NCI-H226 (cell line): ENCODE measurements at regions not wholly inside any gene's neighbourhood (a gene's known extent, or its start where the extent isn't known, plus 50 kb on each side); places are given as distances from the start of the nearest gene placed in this dataset.

Experiments used
- DNase-seq: peaks from one replicate; pipeline ENCODE4 v3.0.0-alpha.2; 2015

DNA sequence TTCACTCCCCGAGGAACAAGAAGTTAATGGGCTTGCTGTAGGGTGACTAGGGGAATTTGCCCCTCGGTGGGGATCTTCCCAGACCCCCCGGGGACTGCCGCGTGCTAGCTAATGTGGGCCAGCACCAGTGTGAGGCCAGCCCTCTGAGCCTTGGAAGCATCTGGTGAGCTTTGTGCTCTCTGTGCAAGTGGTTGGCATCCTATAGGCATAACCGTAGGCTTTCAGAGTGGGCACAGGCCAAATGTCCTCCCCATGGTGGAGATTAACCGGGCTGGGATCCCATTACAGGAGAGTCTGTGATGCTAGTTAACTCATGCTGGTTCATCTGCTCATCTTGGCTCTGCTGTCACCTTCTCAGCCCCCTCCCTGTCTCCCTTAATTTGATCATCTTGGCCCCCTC lies 125.7 kb downstream of the TRIM29 start:
- no peak for DNase-seq

- DNase-seq: no peak
These were observed 126.1 kb downstream of the TRIM29 start for GRCh38 chr11:120011836-120012235.

DNA sequence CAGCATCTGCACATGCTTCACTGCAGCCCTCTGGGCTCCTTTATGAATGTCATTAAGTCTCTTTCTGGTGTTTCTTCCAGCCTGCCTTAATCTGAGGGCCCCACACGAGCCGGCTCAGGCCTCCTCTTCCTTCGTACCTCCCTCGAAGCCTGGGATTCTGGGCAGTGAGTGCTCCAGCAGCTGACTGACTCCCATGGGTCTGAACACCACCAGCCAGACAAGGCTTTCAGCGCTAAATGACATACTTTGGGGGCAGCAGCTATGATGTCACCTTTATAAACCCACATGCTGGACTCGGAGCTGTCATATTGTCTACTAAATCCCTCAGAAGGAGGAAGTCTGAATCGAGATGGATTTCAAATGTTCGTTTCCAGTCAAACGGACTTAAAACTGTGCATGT lies 127.1 kb downstream of the TRIM29 start:
- DNase-seq: no peak

- no peak for DNase-seq
These were observed 128.0 kb downstream of the TRIM29 start for GRCh38 chr11:120009938-120010337.

GRCh38 chr11:120007144-120007543 lies 130.8 kb downstream of the TRIM29 start:
- DNase-seq: no peak

DNA sequence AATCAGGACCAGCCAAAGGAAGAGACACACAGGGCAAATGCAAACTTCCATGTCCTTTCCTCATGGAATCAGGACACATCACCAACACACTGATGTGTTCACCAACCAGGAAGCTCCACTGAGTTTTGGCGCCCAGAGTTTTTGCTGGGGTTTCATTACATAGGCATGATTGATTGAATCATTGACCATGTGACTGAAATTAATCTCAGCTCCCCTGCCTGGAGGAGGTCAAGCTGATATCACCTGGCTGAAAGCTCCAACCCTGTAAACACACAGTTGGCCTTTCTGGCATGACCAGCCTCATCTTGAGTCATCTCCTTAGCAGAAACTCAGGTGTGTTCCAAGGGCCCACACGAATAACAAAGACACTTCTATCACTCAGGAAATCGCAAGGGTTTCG lies 133.2 kb downstream of the TRIM29 start:
- DNase-seq: no peak

- no peak for DNase-seq
These were observed 136.5 kb downstream of the TRIM29 start for GRCh38 chr11:120001178-120002090.

- no peak for DNase-seq
These were observed 138.7 kb downstream of the TRIM29 start for GRCh38 chr11:119999220-119999619.

- DNase-seq: no peak
These were observed 141.4 kb downstream of the TRIM29 start for GRCh38 chr11:119996556-119996955.

- no peak for DNase-seq
These were observed 142.0 kb downstream of the TRIM29 start for GRCh38 chr11:119995730-119996491.

DNA sequence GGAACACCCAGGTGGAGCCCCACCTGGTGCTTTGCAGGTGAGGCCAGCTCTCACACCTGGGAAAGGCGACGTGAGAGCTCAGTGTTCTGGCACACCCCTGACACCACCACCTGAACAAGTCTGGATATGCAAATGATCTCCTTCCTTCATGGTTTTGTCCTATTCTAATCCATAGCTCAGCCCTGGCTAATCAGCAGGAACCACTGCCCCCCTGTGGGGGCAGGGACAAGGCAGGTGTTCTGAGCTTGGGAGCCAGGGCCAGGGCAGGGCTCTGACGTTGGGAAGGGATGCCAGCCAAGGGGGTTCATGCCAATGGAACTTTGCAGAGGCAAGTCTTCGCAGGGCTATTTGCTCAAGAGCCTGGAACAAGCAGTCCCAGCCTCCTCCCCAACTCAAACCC lies 144.2 kb downstream of the TRIM29 start:
- DNase-seq: no peak

GRCh38 chr11:119992171-119993051 lies 145.5 kb downstream of the TRIM29 start:
- no peak for DNase-seq

- no peak for DNase-seq
These were observed 146.2 kb downstream of the TRIM29 start for GRCh38 chr11:119991669-119992068.

DNA sequence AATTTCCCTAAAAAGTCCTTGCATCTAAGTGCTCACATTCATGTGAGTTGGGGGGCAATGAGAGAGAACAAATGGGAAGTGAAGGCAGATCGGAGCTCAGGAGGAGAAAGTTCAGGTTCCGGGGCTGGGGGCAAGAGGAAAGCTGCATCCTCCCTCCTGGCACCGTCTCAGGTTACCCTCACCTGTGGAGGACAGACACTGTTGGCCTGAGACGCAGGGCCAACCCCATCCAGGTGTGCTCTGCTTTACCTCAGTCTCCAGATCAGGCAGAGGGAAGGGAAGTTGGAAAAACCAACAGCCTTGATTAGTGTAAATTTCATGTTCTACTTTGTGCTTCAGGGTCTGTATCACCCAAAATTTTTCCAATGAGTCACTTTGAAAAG lies 146.9 kb downstream of the TRIM29 start:
- no peak for DNase-seq

GRCh38 chr11:119990309-119991021 lies 147.4 kb downstream of the TRIM29 start:
- DNase-seq: no peak

- no peak for DNase-seq
These were observed 148.6 kb downstream of the TRIM29 start for GRCh38 chr11:119989159-119989821.

- DNase-seq: no peak
These were observed 152.4 kb downstream of the TRIM29 start for GRCh38 chr11:119985551-119985950.

DNA sequence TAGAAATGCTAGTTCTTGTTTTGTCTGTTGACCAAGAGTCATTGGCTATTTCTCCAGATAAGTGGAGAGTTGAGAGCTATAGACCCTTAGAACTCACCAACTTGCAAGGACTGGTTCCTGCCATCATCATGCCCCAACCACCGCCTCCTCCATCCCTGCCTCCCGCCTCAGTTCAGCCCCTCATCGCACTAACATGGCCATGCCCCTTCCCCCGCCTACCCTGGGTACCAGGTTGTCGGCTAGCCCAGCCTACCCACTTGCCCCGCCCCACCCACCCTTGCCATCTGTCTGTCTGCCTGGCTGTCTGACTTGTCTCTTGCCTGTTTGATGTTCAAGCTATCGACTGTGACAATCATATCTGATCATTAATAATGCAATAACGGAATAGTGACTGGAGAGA lies 154.1 kb downstream of the TRIM29 start:
- no peak for DNase-seq

DNA sequence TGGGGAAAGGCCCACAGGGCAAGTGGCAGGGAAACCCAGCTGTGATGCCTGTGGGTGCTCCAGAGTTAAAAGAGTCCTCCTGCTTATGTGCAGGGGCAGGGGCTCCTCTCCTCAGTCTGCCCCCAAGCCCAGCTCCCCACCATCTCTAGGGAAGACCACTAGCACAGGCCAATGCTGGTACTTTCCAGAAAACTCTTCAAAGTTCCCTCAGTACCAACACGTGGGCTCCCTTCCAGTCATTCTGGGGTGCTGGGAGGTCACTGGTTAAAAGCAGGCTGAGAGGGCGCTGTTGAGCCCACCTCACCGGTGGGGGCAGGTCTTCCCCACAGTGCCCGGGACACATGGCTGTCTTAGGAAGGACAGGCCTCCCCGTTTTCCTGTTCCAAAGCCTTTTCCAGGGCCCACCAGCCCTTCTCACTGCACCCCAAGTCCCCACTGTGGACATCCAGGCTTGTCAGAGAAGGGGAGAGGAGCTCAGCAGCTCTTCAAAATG lies 154.6 kb downstream of the TRIM29 start:
- no peak for DNase-seq

DNA sequence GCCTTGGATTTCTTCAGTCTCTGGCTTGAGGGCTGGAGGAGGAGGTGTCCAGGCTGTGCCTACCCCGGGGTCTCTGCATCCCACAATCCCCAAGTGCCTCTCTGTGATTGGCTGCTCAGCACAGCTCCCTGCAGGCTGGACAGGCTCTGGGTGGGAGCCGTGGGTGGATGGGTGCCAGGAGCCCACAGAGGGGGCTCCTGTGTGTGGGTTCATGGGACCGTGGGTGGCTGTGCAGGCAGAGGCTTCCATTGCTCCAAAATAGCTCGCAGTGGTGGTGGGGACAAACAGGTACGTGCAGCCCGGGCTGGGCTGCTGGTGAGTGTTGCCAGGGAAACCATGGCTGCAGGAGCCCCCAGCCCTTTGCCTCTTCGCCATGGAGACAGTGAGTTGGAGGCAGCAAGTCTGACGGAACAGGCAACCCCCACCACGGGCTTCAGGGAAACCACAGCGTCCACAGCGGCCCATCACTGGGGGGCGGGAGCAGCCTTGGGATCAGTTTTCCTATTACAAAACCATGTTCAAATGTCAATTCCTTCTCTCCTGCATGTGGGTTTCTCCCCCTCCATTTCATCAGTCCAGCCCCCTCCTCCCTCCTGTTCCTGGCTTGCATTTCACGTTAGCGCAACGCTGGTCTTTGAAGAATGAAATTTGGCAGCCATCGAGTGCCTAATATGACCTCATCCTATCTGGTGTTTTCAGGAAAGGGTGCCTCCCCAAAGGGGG lies 155.2 kb downstream of the TRIM29 start:
- no peak for DNase-seq

DNA sequence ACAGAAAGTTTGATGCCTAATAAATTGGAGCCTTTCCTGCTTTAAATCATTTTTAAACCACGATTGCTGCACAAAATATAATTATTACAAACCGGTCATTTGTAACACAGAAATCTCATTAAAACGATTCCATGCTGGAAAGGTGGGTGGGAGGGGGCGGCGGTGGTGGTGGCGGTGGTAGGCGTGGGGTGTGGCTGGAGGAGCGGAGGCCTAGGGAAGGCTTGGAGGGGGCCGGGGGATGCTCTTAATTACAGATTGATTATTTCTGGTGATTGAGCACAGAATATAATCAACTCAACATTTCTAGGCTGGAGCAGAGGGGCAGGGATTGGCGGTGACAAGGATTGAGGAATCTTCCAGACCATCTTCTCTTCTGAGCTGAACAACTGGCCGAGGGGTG lies 157.5 kb downstream of the TRIM29 start:
- DNase-seq: no peak
